ENCODE measurements at regions not wholly inside any gene's neighbourhood (a gene's known extent, or its start where the extent isn't known, plus 50 kb on each side); places are given as distances from the start of the nearest gene placed in this dataset.

DNA sequence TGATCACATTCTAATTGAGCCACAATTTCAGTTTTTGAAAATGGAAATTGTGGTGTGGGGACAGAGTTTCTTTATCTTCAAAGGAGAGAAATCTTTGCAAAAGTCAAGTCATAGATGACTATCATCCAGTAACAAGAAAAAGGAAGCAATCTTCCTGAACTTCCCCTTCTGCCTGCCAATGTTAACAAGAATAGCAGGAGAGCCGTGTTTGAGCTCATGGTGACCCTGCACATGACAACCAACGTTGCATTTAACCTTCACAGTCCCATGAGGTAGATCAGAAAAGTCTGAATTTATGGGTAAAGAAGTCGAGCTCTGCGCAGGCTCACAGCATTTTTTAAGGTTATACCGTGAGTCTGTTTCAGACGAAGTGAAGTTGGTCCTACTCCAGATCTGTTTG, 454.9 kb downstream of the LPIN1 start:
- Histone ChIP-seq H3K4me3 (ENCODE audit: low read length in 3 of 3) (no peak overlapping the region), H3K36me3 (ENCODE audit: control insufficient read depth in 3 of 3, insufficient read depth in 3 of 3, low read length in 3 of 3) (no peaks in the 10 kb centered on the region), H3K9ac (ENCODE audit: low read depth in 1 of 3, low read length in 3 of 3) (no peak overlapping the region), H3K9me3 (ENCODE audit: control insufficient read depth in 3 of 3, low read length in 3 of 3) (no peaks in the 10 kb centered on the region), H3K4me1 (ENCODE audit: control insufficient read depth in 3 of 3, insufficient read depth in 3 of 3, low read length in 3 of 3) (peaks cover 0 to 2% (median 0%) of the 10 kb centered on the region in 3 donors), H3K27ac (ENCODE audit: low read depth, low read length) (no peak overlapping the region), H3K27me3 (ENCODE audit: control insufficient read depth in 3 of 3, insufficient read depth in 3 of 3, low read length in 3 of 3) (no peaks in the 10 kb centered on the region)

DNA sequence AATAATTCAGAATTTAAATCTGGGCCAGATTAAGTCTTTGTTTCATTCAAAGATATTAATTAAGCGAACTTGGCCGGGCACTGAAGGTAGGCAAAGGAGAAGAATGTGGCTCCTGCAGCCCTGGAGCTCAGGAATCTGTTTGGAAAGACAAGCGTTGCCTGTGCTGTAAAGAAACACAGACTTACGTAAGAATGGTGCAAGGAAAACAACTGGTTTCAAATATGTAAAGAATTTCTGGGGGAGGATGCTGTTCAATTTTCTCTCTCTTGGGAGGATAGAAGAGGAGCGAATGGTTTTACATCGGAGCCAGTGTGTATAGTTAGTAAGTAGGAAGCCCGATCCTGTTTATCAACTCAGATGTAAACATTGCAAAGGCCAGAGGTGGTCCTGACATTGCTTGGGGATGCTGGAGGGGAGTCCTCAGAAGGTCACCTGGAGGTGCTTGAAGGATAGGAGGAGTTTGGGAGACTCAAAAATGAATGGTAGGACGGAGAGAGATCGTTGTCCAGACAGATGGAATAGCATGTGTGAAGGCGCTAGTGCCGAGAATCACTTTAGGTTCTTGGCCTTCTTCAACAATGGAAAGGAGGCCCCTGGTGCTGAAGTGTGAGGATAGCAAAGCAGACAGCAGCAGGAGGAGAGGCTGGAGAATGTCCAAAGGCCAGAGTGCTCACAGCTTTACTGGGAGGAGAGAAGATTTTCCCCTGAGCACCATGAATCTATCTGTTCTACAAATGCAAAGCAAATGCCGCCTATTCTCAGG, 456.1 kb downstream of the LPIN1 start:
- no peaks in the 10 kb centered on the region for H3K9me3 ChIP-seq (ENCODE audit: control insufficient read depth in 3 of 3, low read length in 3 of 3)
- no peak overlapping the region for H3K9ac ChIP-seq (ENCODE audit: low read depth in 1 of 3, low read length in 3 of 3)
- no peak overlapping the region for H3K27ac ChIP-seq (ENCODE audit: low read depth, low read length)
- H3K4me1 ChIP-seq (ENCODE audit: control insufficient read depth in 3 of 3, insufficient read depth in 3 of 3, low read length in 3 of 3): peaks cover 0 to 2% (median 0%) of the 10 kb centered on the region in 3 donors
- H3K27me3 ChIP-seq (ENCODE audit: control insufficient read depth in 3 of 3, insufficient read depth in 3 of 3, low read length in 3 of 3): no peaks in the 10 kb centered on the region
- no peak overlapping the region for H3K4me3 ChIP-seq (ENCODE audit: low read length in 3 of 3)
- no peaks in the 10 kb centered on the region for H3K36me3 ChIP-seq (ENCODE audit: control insufficient read depth in 3 of 3, insufficient read depth in 3 of 3, low read length in 3 of 3)

DNA sequence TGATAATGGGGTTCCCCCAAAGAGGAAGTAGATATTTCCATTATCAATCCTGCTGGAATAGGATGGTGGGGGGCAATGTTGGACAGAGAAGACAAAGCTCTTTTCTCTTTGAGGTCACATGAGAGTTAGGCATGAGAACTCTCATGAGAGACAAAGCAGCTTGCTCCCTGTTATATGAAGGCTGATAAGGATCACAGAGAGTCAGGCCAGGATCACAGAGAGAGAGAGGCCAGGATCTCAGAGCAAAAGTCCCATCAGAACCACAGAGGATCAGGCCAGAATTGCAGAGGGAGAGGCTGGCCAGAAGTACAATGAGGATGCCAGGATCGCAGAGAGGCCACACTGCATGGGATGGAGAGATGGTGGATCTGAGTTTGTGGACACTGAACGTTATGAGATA, 457.1 kb downstream of the LPIN1 start:
- Histone ChIP-seq H3K27ac (ENCODE audit: low read depth, low read length) (no peak overlapping the region), H3K27me3 (ENCODE audit: control insufficient read depth in 3 of 3, insufficient read depth in 3 of 3, low read length in 3 of 3) (no peaks in the 10 kb centered on the region), H3K4me1 (ENCODE audit: control insufficient read depth in 3 of 3, insufficient read depth in 3 of 3, low read length in 3 of 3) (peaks cover 0 to 2% (median 0%) of the 10 kb centered on the region in 3 donors), H3K4me3 (ENCODE audit: low read length in 3 of 3) (no peak overlapping the region), H3K9ac (ENCODE audit: low read depth in 1 of 3, low read length in 3 of 3) (no peak overlapping the region), H3K9me3 (ENCODE audit: control insufficient read depth in 3 of 3, low read length in 3 of 3) (no peaks in the 10 kb centered on the region), H3K36me3 (ENCODE audit: control insufficient read depth in 3 of 3, insufficient read depth in 3 of 3, low read length in 3 of 3) (no peaks in the 10 kb centered on the region)

DNA sequence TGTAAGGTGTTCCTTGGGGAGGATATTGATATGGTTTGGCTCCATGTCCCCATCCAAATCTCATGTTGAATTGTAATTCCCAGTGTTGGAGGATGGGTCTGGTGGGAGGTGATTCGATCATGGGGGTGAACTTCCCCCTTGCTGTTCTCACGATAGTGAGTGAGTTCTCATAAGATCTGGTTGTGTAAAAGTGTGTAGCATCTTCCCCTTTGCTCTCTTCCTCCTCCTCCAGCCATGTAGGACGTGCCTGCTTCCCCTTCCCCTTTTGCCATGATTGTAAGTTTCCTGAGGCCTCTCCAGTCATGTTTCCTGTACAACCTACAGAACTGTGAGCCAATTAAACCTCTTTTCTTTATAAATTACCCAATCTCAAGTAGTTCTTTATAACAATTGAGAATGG, 458.7 kb downstream of the LPIN1 start:
- H3K36me3 ChIP-seq (ENCODE audit: control insufficient read depth in 3 of 3, insufficient read depth in 3 of 3, low read length in 3 of 3): no peaks in the 10 kb centered on the region
- H3K27ac ChIP-seq (ENCODE audit: low read depth, low read length): no peak overlapping the region
- no peaks in the 10 kb centered on the region for H3K9me3 ChIP-seq (ENCODE audit: control insufficient read depth in 3 of 3, low read length in 3 of 3)
- H3K27me3 ChIP-seq (ENCODE audit: control insufficient read depth in 3 of 3, insufficient read depth in 3 of 3, low read length in 3 of 3): no peaks in the 10 kb centered on the region
- no peak overlapping the region for H3K9ac ChIP-seq (ENCODE audit: low read depth in 1 of 3, low read length in 3 of 3)
- peaks cover 0 to 2% (median 0%) of the 10 kb centered on the region in 3 donors for H3K4me1 ChIP-seq (ENCODE audit: control insufficient read depth in 3 of 3, insufficient read depth in 3 of 3, low read length in 3 of 3)
- no peak overlapping the region for H3K4me3 ChIP-seq (ENCODE audit: low read length in 3 of 3)

DNA sequence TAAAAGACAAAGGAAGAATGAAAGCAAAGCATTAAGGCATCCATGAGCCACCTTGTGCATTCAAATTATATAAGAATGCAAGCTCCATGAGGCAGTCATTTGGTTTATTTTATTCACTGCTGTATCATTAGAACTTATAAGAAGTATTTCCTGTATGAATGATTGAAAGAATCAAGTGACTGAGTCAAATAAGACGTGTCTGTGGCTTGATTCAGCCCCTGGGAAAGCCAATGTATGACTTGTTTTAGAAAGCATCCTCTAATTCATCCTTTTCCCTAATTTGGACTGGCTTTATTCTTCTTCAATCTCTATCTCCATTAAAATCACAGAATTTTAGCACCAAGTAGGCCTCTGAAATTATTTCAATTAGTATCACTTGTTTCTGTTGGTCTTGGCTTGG, 461.1 kb downstream of the LPIN1 start:
- Histone ChIP-seq H3K9me3 (ENCODE audit: control insufficient read depth in 3 of 3, low read length in 3 of 3) (no peaks in the 10 kb centered on the region), H3K9ac (ENCODE audit: low read depth in 1 of 3, low read length in 3 of 3) (no peak overlapping the region), H3K4me3 (ENCODE audit: low read length in 3 of 3) (no peak overlapping the region), H3K27ac (ENCODE audit: low read depth, low read length) (no peak overlapping the region), H3K27me3 (ENCODE audit: control insufficient read depth in 3 of 3, insufficient read depth in 3 of 3, low read length in 3 of 3) (no peaks in the 10 kb centered on the region), H3K4me1 (ENCODE audit: control insufficient read depth in 3 of 3, insufficient read depth in 3 of 3, low read length in 3 of 3) (no peaks in the 10 kb centered on the region), H3K36me3 (ENCODE audit: control insufficient read depth in 3 of 3, insufficient read depth in 3 of 3, low read length in 3 of 3) (no peaks in the 10 kb centered on the region)

DNA sequence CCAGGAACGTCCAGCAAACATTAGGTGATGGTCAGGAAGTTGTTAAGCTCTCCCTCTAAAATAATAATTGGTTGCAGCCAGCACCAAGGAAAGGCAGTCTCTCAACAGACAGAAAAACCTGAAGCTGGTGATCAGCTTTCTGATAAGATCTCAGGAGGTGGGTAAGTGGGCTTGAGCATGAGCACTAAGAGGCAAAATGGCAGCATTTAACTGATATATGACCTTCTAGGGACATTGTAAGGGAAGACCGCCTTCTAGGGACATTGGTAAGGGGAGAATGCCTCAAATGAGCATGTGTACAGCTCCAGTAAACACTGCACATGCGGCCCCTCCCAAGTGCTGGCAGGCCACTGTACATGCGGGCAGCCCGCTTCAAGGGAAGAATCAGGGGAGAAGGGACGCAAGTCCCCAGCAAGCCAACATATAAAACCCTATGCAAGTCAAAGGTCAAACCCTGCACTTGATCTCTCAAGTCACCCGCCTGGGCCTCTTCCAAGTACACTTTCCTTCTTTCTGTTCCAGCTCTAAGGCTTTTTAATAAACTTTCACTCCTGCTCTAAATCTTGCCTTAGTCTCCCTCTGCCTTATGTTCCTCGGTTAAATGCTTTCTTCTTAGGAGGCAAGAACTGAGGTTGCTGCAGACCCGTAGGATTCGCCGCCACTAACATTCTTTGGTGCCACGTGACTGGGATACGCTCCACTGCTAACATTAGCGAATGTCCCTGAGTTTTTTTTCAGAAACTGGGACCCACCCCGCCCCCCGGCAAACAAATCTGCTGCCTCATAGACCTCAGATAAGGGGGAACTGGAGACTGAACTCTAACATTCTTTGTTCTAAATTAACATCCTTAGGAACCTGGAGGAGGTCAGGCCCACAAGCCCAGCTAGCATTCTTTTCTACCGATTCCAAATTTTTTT, 463.8 kb downstream of the LPIN1 start:
- Histone ChIP-seq H3K9me3 (ENCODE audit: control insufficient read depth in 3 of 3, low read length in 3 of 3) (no peaks in the 10 kb centered on the region), H3K27ac (ENCODE audit: low read depth, low read length) (no peak overlapping the region), H3K9ac (ENCODE audit: low read depth in 1 of 3, low read length in 3 of 3) (no peak overlapping the region), H3K4me3 (ENCODE audit: low read length in 3 of 3) (no peak overlapping the region), H3K4me1 (ENCODE audit: control insufficient read depth in 3 of 3, insufficient read depth in 3 of 3, low read length in 3 of 3) (no peaks in the 10 kb centered on the region), H3K27me3 (ENCODE audit: control insufficient read depth in 3 of 3, insufficient read depth in 3 of 3, low read length in 3 of 3) (no peaks in the 10 kb centered on the region), H3K36me3 (ENCODE audit: control insufficient read depth in 3 of 3, insufficient read depth in 3 of 3, low read length in 3 of 3) (no peaks in the 10 kb centered on the region)

DNA sequence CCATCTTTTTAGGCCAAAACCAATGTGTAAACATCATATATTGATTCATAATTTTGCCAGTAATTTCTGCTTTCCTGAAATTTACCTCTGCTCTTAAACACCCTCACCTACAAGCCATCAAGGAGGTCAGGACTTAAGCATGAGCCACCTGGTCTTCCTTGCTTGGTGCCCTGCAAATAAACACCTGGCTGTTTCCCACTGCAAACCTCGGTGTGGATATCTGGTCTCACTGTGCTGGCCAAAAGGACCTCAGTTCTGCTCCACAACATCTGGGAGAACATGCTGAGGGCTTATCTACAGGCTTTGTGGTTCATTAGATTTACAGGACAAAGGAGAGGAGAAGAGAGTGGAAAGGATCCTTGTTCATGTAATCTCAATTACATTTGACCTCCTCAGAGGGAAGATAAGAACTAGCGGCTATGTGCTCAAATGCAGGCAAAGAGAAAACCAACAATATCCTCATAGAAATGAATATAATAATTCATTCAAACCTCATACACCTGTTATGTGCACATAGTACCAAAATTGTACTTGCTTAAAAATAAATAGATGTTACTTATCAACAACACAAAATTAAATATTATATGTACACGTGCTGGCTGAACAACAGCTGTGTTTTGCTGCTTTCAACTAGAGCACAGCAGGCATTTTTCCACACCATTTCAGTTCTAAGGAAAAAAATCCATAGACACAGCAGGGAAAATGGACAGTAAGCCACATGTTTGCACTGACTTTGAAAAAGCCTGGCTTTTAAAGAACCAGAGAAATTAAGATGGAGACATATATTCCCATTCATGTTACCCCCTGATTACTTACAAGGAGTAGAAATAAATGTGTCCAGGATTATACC, 465.1 kb downstream of the LPIN1 start:
- Histone ChIP-seq H3K27me3 (ENCODE audit: control insufficient read depth in 3 of 3, insufficient read depth in 3 of 3, low read length in 3 of 3) (no peaks in the 10 kb centered on the region), H3K9ac (ENCODE audit: low read depth in 1 of 3, low read length in 3 of 3) (no peak overlapping the region), H3K4me3 (ENCODE audit: low read length in 3 of 3) (no peak overlapping the region), H3K4me1 (ENCODE audit: control insufficient read depth in 3 of 3, insufficient read depth in 3 of 3, low read length in 3 of 3) (no peaks in the 10 kb centered on the region), H3K9me3 (ENCODE audit: control insufficient read depth in 3 of 3, low read length in 3 of 3) (no peaks in the 10 kb centered on the region), H3K27ac (ENCODE audit: low read depth, low read length) (no peak overlapping the region), H3K36me3 (ENCODE audit: control insufficient read depth in 3 of 3, insufficient read depth in 3 of 3, low read length in 3 of 3) (no peaks in the 10 kb centered on the region)

DNA sequence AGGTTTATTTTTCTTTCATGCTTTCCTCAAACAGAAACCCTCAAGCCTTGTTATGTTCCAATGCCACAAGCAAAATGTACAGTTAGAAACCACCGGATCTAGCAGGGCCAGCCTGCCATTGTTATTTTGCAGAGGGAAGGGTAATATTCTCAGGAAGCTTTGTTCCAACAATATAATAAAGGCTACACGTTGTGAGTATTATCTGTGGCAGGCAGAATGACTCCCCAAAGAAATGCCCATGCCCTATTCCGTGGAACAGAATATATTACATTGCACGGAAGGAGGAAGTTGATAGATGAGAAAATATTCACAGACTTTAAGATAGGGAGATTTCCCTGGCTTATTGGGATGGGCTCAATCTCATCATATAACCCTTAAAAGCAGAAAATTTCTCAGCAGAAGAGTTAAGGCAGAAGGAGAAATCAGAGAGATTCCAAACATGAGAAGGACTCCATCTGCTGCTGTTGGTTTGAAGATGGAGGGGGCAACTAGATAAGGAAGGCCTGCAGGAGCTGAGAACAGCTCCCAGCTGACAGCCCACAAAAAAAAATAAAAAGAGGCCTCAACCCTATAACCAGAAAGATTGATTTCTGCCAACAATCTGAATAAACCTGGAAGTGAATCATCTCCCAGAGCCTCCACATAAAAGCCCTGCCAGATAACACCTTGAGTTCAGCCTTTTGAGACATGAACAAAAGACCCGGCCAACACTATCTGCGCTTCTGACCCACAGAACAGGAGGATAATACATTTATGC, 466.6 kb downstream of the LPIN1 start:
- Histone ChIP-seq H3K27me3 (ENCODE audit: control insufficient read depth in 3 of 3, insufficient read depth in 3 of 3, low read length in 3 of 3) (no peaks in the 10 kb centered on the region), H3K36me3 (ENCODE audit: control insufficient read depth in 3 of 3, insufficient read depth in 3 of 3, low read length in 3 of 3) (no peaks in the 10 kb centered on the region), H3K27ac (ENCODE audit: low read depth, low read length) (no peak overlapping the region), H3K9ac (ENCODE audit: low read depth in 1 of 3, low read length in 3 of 3) (no peak overlapping the region), H3K9me3 (ENCODE audit: control insufficient read depth in 3 of 3, low read length in 3 of 3) (no peaks in the 10 kb centered on the region), H3K4me1 (ENCODE audit: control insufficient read depth in 3 of 3, insufficient read depth in 3 of 3, low read length in 3 of 3) (no peaks in the 10 kb centered on the region), H3K4me3 (ENCODE audit: low read length in 3 of 3) (no peak overlapping the region)

DNA sequence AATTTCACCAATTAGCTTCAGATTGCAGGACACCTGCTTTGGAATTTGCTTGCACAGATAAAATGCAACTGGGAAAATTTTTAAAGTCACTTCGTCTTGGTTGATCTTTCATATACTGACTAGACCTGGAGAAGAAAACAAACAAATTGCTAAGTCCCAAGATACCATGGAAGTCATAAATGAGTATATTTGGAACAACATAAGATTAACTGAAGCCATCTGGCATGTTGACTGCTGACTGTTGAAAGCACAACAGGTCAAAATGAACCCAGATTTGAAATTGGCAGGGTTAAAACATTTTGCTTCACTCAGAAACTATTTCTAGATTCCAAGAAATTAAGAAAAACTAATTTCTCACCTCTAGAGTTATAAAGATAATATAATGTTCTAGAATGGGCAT, 470.7 kb downstream of the LPIN1 start:
- H3K27me3 ChIP-seq (ENCODE audit: control insufficient read depth in 3 of 3, insufficient read depth in 3 of 3, low read length in 3 of 3): no peaks in the 10 kb centered on the region
- no peaks in the 10 kb centered on the region for H3K9me3 ChIP-seq (ENCODE audit: control insufficient read depth in 3 of 3, low read length in 3 of 3)
- H3K27ac ChIP-seq (ENCODE audit: low read depth, low read length): no peak overlapping the region
- no peak overlapping the region for H3K4me3 ChIP-seq (ENCODE audit: low read length in 3 of 3)
- no peaks in the 10 kb centered on the region for H3K36me3 ChIP-seq (ENCODE audit: control insufficient read depth in 3 of 3, insufficient read depth in 3 of 3, low read length in 3 of 3)
- H3K9ac ChIP-seq (ENCODE audit: low read depth in 1 of 3, low read length in 3 of 3): no peak overlapping the region
- H3K4me1 ChIP-seq (ENCODE audit: control insufficient read depth in 3 of 3, insufficient read depth in 3 of 3, low read length in 3 of 3): no peaks in the 10 kb centered on the region

All from skeletal muscle tissue (tissue), 3 donors.